Epithelial cell of proximal tubule (primary cell): ENCODE measurements at regions not wholly inside any gene's neighbourhood (a gene's known extent, or its start where the extent isn't known, plus 50 kb on each side); places are given as distances from the start of the nearest gene placed in this dataset.

Source experiments
- DNase-seq: peaks from one replicate; pipeline ENCODE4 v3.0.0-alpha.2; 2011; ENCODE audit warnings: low read depth
- H3K4me3 ChIP-seq: 2 replicates; pipeline ENCODE4 v1.5.1; 2011; ENCODE audit warnings: low read depth, mild to moderate bottlenecking, low read length
- TF ChIP-seq, protein P1 (sequence below): conservative IDR thresholded peaks from 2 replicates; pipeline ENCODE4 v1.5.1; 2012; ENCODE audit warnings: low read depth, mild to moderate bottlenecking, low read length

DNA sequence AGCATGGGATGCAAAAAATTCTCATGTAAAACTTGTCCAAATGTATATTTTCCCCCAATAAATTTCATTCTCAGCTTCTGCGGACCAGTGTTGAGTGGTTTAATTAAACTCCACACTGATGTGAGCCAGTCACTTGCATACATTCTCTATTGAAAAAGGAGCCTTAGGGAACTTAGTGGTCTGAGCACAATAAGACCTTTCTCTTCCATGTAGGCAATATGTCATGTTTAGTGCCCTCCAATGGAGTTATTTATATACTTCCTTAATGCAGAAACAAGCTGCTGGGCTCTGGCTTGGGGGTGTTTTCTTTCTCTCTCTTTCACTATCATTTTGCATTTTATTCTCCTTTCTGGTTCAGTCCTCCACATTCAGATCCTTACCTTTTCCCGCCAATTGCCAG lies 196.9 kb downstream of the ANAPC10 start:
- TF ChIP-seq, protein P1, sequence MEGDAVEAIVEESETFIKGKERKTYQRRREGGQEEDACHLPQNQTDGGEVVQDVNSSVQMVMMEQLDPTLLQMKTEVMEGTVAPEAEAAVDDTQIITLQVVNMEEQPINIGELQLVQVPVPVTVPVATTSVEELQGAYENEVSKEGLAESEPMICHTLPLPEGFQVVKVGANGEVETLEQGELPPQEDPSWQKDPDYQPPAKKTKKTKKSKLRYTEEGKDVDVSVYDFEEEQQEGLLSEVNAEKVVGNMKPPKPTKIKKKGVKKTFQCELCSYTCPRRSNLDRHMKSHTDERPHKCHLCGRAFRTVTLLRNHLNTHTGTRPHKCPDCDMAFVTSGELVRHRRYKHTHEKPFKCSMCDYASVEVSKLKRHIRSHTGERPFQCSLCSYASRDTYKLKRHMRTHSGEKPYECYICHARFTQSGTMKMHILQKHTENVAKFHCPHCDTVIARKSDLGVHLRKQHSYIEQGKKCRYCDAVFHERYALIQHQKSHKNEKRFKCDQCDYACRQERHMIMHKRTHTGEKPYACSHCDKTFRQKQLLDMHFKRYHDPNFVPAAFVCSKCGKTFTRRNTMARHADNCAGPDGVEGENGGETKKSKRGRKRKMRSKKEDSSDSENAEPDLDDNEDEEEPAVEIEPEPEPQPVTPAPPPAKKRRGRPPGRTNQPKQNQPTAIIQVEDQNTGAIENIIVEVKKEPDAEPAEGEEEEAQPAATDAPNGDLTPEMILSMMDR = no peak
- no peak for DNase-seq
- H3K4me3 ChIP-seq = no peak overlapping the region

DNA sequence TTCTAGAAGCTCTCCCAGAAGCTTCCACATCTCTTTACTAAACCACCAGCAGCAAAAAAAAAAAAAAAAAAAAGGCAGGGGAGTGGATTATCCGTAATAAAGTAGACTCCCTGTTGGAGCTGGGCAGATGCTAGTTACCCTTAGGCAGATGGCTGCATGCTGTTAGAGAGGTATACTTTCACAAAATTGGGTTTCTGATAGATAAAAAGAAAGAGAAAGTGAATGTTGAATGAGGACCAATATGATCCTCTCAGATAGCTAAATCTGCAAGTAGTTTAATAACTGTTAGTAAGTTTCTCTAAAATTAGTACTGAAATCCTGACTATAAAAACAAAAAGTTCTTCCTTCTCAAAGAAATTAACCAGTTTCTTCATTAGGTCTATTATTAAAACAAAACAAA lies 195.4 kb downstream of the ANAPC10 start:
- DNase-seq = no peak
- no peak overlapping the region for H3K4me3 ChIP-seq
- TF ChIP-seq, protein P1 = no peak

DNA sequence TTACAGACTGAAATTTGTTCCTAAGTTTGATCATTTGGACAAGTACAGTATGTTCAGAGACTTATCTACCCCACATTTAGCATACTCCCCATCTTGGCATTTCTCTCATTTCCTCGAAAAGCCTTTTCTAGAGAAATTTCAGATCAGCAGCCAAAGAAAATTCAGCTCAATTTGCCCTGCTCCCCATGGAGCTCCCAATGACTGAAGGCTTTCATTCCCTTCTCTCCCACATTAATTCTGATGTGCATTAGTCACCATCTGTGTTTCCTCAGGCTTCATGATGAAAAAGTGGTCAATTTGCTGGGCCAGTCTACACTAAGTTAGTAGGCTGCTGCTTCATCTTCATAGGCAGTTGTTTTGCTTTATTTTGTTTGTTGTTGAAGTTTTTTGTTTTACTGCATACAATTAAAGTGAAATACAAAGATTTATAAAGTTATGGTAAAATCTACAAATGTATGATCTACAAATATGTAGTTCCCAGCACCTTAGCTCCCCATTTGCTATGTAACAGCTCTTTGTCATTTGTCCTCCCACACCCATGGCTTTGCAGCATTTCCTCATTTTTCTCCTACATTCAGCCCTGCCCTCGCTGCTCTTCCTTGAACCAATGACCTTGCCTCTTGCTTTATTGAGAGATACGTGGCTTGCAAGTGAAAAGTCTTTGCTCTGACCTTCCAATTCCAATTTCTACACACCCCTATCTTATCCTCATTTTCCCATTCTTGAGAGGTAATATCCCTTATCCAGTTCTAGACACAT lies 193.9 kb downstream of the ANAPC10 start:
- TF ChIP-seq, protein P1 = no peak
- H3K4me3 ChIP-seq = no peak overlapping the region
- no peak for DNase-seq

DNA sequence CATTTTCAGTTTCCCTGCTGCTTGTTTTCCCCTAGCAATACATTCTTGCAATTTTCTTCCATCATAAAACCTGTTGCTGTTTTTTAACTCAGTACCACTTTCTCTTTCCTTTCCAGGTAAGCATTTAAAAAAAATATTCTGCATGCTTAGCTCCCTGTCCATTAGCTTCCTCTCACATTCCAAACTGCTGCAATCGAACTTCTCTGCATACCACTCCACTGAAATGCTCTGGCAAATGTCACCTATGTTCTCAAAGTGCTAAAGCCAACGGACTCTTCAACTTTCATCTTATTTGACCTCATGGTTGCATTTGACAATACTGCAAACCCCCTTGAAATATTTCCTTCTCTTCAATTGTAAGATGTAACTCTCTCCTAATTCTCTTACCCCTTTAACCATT lies 192.7 kb downstream of the ANAPC10 start:
- TF ChIP-seq, protein P1 = no peak
- no peak for DNase-seq
- H3K4me3 ChIP-seq = no peak overlapping the region

DNA sequence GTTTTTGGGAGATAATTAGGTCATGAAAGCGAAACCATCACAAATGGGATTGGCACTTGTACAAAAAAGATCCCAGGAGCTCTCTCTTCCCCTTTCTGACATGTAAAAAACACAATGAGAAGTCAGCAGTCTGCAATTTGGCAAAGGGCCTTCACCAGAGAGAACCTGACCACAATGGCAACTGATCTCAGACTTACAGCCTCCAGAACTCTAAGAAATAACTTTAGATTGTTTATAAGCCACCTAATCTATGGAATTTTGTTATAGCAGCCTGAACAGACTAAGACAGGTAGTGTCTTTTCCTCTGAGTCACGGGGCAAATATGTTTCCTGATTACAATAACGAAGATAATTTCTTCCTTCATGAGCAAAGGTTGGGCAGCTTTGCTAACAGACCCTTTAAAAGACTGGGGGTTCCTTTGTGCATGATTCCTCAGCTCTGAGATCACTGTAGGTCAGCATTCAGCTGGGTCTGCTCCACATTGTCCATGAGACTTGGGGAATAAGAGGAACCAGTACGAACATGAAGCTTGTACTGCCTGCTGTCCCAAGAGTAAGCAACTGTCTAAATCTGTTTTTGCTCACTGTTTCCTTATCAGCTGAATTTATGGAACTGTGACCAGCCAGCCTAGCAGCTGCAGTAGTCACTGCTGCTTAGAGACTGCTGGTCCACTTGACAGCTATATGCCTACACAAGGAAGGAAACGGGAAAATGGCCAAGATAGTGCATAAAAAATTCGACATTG lies 191.6 kb downstream of the ANAPC10 start:
- H3K4me3 ChIP-seq = no peak overlapping the region
- TF ChIP-seq, protein P1 = no peak
- no peak for DNase-seq

DNA sequence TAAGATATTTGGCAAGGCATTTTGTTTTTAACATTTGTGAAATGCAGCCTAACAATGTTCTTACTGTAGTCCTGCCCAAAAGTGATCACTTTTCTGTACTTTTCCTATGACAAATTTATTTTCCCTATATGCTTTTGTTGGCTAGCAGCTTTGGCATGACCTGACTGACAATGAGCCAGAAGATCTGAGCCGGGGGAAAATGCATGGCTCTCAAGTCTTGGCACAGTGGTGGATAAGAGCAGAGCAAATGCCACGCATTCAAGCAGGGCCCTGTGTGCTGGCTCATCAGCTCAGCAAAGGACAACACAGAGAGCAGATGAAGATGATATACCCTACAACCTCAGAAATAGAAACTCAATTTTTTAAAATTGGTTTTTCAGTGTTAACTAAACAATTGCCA lies 187.3 kb downstream of the ANAPC10 start:
- no peak overlapping the region for H3K4me3 ChIP-seq
- DNase-seq = no peak
- TF ChIP-seq, protein P1 = no peak
